SU-DHL-6 (cell line): ENCODE measurements at regions not wholly inside any gene's neighbourhood (a gene's known extent, or its start where the extent isn't known, plus 50 kb on each side); places are given as distances from the start of the nearest gene placed in this dataset.

Experiments used
- H2AFZ ChIP-seq: fragments of 200-600 bp; sonication (generic); 2 replicates; pipeline ENCODE4 v1.6.1; 2014; ENCODE audit warnings: low read depth, mild to moderate bottlenecking, moderate library complexity, mixed read lengths, antibody characterized with exemption, low read length; ENCODE audit not compliant: severe bottlenecking
- H3F3A ChIP-seq: fragments of 200-600 bp; shearing (Covaris generic); 2 replicates; pipeline ENCODE4 v1.6.0; 2016; ENCODE audit warnings: antibody characterized with exemption, mild to moderate bottlenecking; ENCODE audit not compliant: insufficient read depth
- H3K27ac ChIP-seq: fragments of 200-600 bp; sonication (generic); 2 replicates; pipeline ENCODE4 v1.5.1; 2016; ENCODE audit warnings: low read depth, mild to moderate bottlenecking, low read length, moderate library complexity, mixed read lengths
- H3K27me3 ChIP-seq: fragments of 200-600 bp; sonication (generic), shearing (Covaris generic); 2 replicates; pipeline ENCODE4 v1.6.0; 2014; ENCODE audit warnings: mild to moderate bottlenecking, low read length
- H3K36me3 ChIP-seq: fragments of 200-600 bp; sonication (generic); 2 replicates; pipeline ENCODE4 v1.6.1; 2014; ENCODE audit warnings: mild to moderate bottlenecking, low read length, mixed read lengths
- H3K4me2 ChIP-seq: fragments of 300-600, 200-600 bp; shearing (Covaris generic), sonication (generic); 2 replicates; pipeline ENCODE4 v1.6.0; 2014; ENCODE audit warnings: low read length, low read depth, mild to moderate bottlenecking; ENCODE audit not compliant: poor library complexity, severe bottlenecking
- H3K4me3 ChIP-seq: fragments of 200-600 bp; sonication (generic); 2 replicates; pipeline ENCODE4 v1.5.1; 2014; ENCODE audit warnings: antibody characterized with exemption, low read length, mild to moderate bottlenecking, mixed read lengths; ENCODE audit not compliant: insufficient read depth, poor library complexity, severe bottlenecking
- H3K79me2 ChIP-seq: fragments of 200-600 bp; sonication (generic); 2 replicates; pipeline ENCODE4 v1.6.1; 2014; ENCODE audit warnings: mild to moderate bottlenecking, low read length, moderate library complexity; ENCODE audit not compliant: insufficient read depth
- H3K9ac ChIP-seq: fragments of 200-600 bp; sonication (generic); 2 replicates; pipeline ENCODE4 v1.7.0; 2014; ENCODE audit warnings: mild to moderate bottlenecking, low read length
- H3K9me2 ChIP-seq: fragments of 200-600 bp; sonication (generic); replicated peaks from 2 replicates; pipeline ENCODE4 v1.6.1; 2014; ENCODE audit warnings: low read length; ENCODE audit not compliant: insufficient read depth
- H3K9me3 ChIP-seq: fragments of 200-600 bp; sonication (generic); 2 replicates; pipeline ENCODE4 v1.6.1; 2014; ENCODE audit warnings: low read length, mixed read lengths; ENCODE audit not compliant: insufficient read depth
- H4K20me1 ChIP-seq: fragments of 200-600 bp; sonication (generic); 2 replicates; pipeline ENCODE4 v1.6.1; 2014; ENCODE audit warnings: low read depth, mild to moderate bottlenecking, antibody characterized with exemption, low read length, moderate library complexity, mixed read lengths
- EZH2phosphoT487 ChIP-seq: fragments of 200-600 bp; sonication (generic), shearing (Covaris generic); conservative IDR thresholded peaks from 2 replicates; pipeline ENCODE4 v1.6.1; 2018; ENCODE audit warnings: mild to moderate bottlenecking, antibody characterized with exemption, low read length, moderate library complexity, mixed read lengths
- TF ChIP-seq, protein P1 (sequence below): fragments of 200-600 bp; sonication (generic); IDR thresholded peaks from one replicate; pipeline ENCODE4 v1.5.1; 2017; ENCODE audit warnings: antibody characterized with exemption, mild to moderate bottlenecking, low read length, moderate library complexity; ENCODE audit not compliant: insufficient read depth, poor library complexity, severe bottlenecking

- H3K27ac ChIP-seq, result no peak overlapping the region
- H3F3A ChIP-seq, result no peaks in the 10 kb centered on the region
- H3K27me3 ChIP-seq, result no peaks in the 10 kb centered on the region
- no peak overlapping the region for H3K4me3 ChIP-seq
- H3K79me2 ChIP-seq, result no peaks in the 10 kb centered on the region
- no peak overlapping the region for H2AFZ ChIP-seq
- no peaks in the 10 kb centered on the region for H3K9me2 ChIP-seq
- no peaks in the 10 kb centered on the region for H3K9me3 ChIP-seq
- H3K36me3 ChIP-seq, result no peaks in the 10 kb centered on the region
- TF ChIP-seq EZH2phosphoT487, result no peak
- H4K20me1 ChIP-seq, result no peaks in the 10 kb centered on the region
- H3K4me2 ChIP-seq, result no peak overlapping the region
- no peak overlapping the region for H3K9ac ChIP-seq
These were observed 64.1 kb upstream of the HIF1A start for GRCh38 chr14:61631045-61631687.

GRCh38 chr14:61632401-61632800, 62.9 kb upstream of the HIF1A start:
- Histone ChIP-seq H3K9ac (no peak overlapping the region), H4K20me1 (no peaks in the 10 kb centered on the region), H3K4me3 (no peak overlapping the region), H3K4me2 (no peak overlapping the region), H3F3A (no peaks in the 10 kb centered on the region), H2AFZ (no peak overlapping the region), H3K79me2 (no peaks in the 10 kb centered on the region), H3K27ac (no peak overlapping the region), H3K9me2 (no peaks in the 10 kb centered on the region), H3K36me3 (no peaks in the 10 kb centered on the region), H3K27me3 (no peaks in the 10 kb centered on the region), H3K9me3 (no peaks in the 10 kb centered on the region)
- TF ChIP-seq, protein P1, sequence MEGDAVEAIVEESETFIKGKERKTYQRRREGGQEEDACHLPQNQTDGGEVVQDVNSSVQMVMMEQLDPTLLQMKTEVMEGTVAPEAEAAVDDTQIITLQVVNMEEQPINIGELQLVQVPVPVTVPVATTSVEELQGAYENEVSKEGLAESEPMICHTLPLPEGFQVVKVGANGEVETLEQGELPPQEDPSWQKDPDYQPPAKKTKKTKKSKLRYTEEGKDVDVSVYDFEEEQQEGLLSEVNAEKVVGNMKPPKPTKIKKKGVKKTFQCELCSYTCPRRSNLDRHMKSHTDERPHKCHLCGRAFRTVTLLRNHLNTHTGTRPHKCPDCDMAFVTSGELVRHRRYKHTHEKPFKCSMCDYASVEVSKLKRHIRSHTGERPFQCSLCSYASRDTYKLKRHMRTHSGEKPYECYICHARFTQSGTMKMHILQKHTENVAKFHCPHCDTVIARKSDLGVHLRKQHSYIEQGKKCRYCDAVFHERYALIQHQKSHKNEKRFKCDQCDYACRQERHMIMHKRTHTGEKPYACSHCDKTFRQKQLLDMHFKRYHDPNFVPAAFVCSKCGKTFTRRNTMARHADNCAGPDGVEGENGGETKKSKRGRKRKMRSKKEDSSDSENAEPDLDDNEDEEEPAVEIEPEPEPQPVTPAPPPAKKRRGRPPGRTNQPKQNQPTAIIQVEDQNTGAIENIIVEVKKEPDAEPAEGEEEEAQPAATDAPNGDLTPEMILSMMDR, result no peak
- no peak for TF ChIP-seq EZH2phosphoT487

DNA sequence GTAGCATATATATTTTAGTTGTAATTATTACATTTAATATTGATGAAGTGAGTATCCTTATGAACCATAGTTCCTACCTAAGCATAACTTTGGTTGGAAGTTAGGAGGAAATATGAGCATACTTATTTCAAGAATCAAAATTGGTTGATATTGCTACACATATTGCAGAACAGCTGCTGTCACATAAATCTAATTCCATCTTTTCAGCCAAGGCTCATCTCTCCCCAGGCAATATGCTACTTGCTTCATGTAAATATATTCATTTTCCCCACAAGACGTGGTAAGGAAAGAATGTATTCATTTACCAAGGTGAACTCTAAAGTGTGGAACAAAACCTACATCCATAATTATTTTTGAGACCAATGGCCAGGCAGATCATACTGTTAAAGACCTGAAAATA, 62.5 kb upstream of the HIF1A start:
- TF ChIP-seq, protein P1, result no peak
- no peak for TF ChIP-seq EZH2phosphoT487
- Histone ChIP-seq H3K9me3 (no peaks in the 10 kb centered on the region), H3K9ac (no peak overlapping the region), H3K27ac (no peak overlapping the region), H4K20me1 (no peaks in the 10 kb centered on the region), H3K9me2 (no peaks in the 10 kb centered on the region), H3K79me2 (no peaks in the 10 kb centered on the region), H3K27me3 (no peaks in the 10 kb centered on the region), H3K4me2 (no peak overlapping the region), H3K36me3 (no peaks in the 10 kb centered on the region), H3F3A (no peaks in the 10 kb centered on the region), H2AFZ (no peak overlapping the region), H3K4me3 (no peak overlapping the region)

DNA sequence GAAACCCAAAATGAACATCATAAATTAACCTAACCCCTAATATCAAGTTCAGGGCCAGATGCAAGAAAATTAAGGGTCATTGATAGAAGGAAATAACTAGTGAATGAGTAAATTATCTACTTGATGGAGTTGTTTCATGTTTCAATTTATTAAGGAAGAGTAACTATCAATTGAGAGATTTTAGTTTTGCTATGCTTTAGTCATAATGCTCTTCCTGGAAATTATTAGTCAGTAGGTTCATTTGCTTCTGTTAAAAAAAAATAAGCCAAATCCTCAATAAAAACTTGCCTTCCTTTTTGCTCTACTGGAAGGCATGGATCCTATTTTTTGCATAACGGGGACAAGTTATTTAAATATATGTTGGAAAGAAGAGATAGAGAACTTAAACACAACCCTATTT, 59.0 kb upstream of the HIF1A start:
- no peak overlapping the region for H3K27ac ChIP-seq
- TF ChIP-seq, protein P1, result no peak
- no peak for TF ChIP-seq EZH2phosphoT487
- no peaks in the 10 kb centered on the region for H4K20me1 ChIP-seq
- no peaks in the 10 kb centered on the region for H3K36me3 ChIP-seq
- H2AFZ ChIP-seq, result no peak overlapping the region
- no peaks in the 10 kb centered on the region for H3K27me3 ChIP-seq
- H3K79me2 ChIP-seq, result no peaks in the 10 kb centered on the region
- no peak overlapping the region for H3K4me3 ChIP-seq
- H3K4me2 ChIP-seq, result no peak overlapping the region
- H3K9me3 ChIP-seq, result no peaks in the 10 kb centered on the region
- H3K9ac ChIP-seq, result no peak overlapping the region
- no peaks in the 10 kb centered on the region for H3K9me2 ChIP-seq
- H3F3A ChIP-seq, result no peaks in the 10 kb centered on the region
